HFFc6 (cell line): ENCODE measurements at regions not wholly inside any gene's neighbourhood (a gene's known extent, or its start where the extent isn't known, plus 50 kb on each side); places are given as distances from the start of the nearest gene placed in this dataset.

Experiments
- DNase-seq: peaks from one replicate; pipeline ENCODE4 v3.0.0-alpha.2; 2018
- H3K27ac Mint-ChIP-seq: 2 replicates; pipeline ENCODE4 v1.8.0; 2020; ENCODE audit warnings: mild to moderate bottlenecking, mixed read lengths
- H3K27me3 Mint-ChIP-seq: 2 replicates; pipeline ENCODE4 v1.8.0; 2021; ENCODE audit warnings: mild to moderate bottlenecking, moderate library complexity, mixed read lengths; ENCODE audit not compliant: insufficient read depth
- H3K36me3 Mint-ChIP-seq: 2 replicates; pipeline ENCODE4 v1.8.0; 2021; ENCODE audit warnings: low read depth, mixed read lengths
- H3K4me1 Mint-ChIP-seq: 2 replicates; pipeline ENCODE4 v1.8.0; 2020; ENCODE audit warnings: low read depth, mixed read lengths
- H3K4me3 Mint-ChIP-seq: 2 replicates; pipeline ENCODE4 v1.8.0; 2020; ENCODE audit warnings: mild to moderate bottlenecking, moderate library complexity, mixed read lengths
- H3K9me3 Mint-ChIP-seq: 2 replicates; pipeline ENCODE4 v1.8.0; 2020; ENCODE audit warnings: mild to moderate bottlenecking, mixed read lengths
- CTCF ChIP-seq: fragments of 200-600 bp; sonication (generic); IDR thresholded peaks from 2 replicates; pipeline ENCODE4 v1.5.0; 2021; ENCODE audit warnings: antibody characterized with exemption, mild to moderate bottlenecking

GRCh38 chr5:164975986-164976385 is 1470.6 kb downstream of the MAT2B start:
- Mint-ChIP-seq H3K27ac (no peak overlapping the region), H3K4me3 (no peak overlapping the region), H3K9me3 (peaks cover 66% of the 10 kb centered on the region), H3K27me3 (no peaks in the 10 kb centered on the region; the same call in 1 of the 2 replicates), H3K4me1 (no peaks in the 10 kb centered on the region), H3K36me3 (peaks cover 7% of the 10 kb centered on the region)
- TF ChIP-seq CTCF: no peak
- no peak for DNase-seq

GRCh38 chr5:164980480-164980879 is 1475.1 kb downstream of the MAT2B start:
- Mint-ChIP-seq H3K27me3 (no peaks in the 10 kb centered on the region), H3K27ac (no peak overlapping the region), H3K4me3 (no peak overlapping the region), H3K4me1 (no peaks in the 10 kb centered on the region), H3K36me3 (no peaks in the 10 kb centered on the region), H3K9me3 (peaks cover 35% of the 10 kb centered on the region)
- no peak for TF ChIP-seq CTCF
- DNase-seq: no peak

- Mint-ChIP-seq H3K9me3 (peaks cover 64% of the 10 kb centered on the region), H3K27ac (no peak overlapping the region), H3K36me3 (no peaks in the 10 kb centered on the region; the same call in 1 of the 2 replicates), H3K4me3 (no peak overlapping the region), H3K27me3 (no peaks in the 10 kb centered on the region; the same call in 1 of the 2 replicates), H3K4me1 (no peaks in the 10 kb centered on the region)
- no peak for TF ChIP-seq CTCF
- no peak for DNase-seq
These were observed 1492.7 kb downstream of the MAT2B start for GRCh38 chr5:164998142-164998541.

- Mint-ChIP-seq H3K27ac (no peak overlapping the region), H3K9me3 (peaks cover 61% of the 10 kb centered on the region), H3K4me3 (no peak overlapping the region), H3K27me3 (no peaks in the 10 kb centered on the region; the same call in 1 of the 2 replicates), H3K36me3 (no peaks in the 10 kb centered on the region; the same call in 1 of the 2 replicates), H3K4me1 (no peaks in the 10 kb centered on the region)
- TF ChIP-seq CTCF: no peak
- DNase-seq: no peak
These were observed 1493.2 kb downstream of the MAT2B start for GRCh38 chr5:164998590-164998989.

- Mint-ChIP-seq H3K9me3 (peaks cover 59% of the 10 kb centered on the region), H3K27ac (no peak overlapping the region), H3K27me3 (no peaks in the 10 kb centered on the region), H3K4me3 (no peak overlapping the region), H3K36me3 (no peaks in the 10 kb centered on the region), H3K4me1 (no peaks in the 10 kb centered on the region)
- TF ChIP-seq CTCF: no peak
- no peak for DNase-seq
These were observed 1495.2 kb downstream of the MAT2B start for GRCh38 chr5:165000479-165001190.
